GM21717 (cell line): ENCODE measurements at regions not wholly inside any gene's neighbourhood (a gene's known extent, or its start where the extent isn't known, plus 50 kb on each side); places are given as distances from the start of the nearest gene placed in this dataset.

Experiments used
- ATAC-seq: cut with Tn5 transposase; IDR thresholded peaks from one replicate; pipeline ENCODE4 v1.9.1; 2021; ENCODE audit warnings: mild to moderate bottlenecking, moderate library complexity; ENCODE audit not compliant: unreplicated experiment

- ATAC-seq = no peak
Observed at GRCh38 chr9:13607481-13608441, 328.3 kb upstream of the MPDZ start.

- no peak for ATAC-seq
Observed at GRCh38 chr9:13606586-13606985, 327.1 kb upstream of the MPDZ start.

- ATAC-seq = no peak
Observed at GRCh38 chr9:13603921-13604320, 324.4 kb upstream of the MPDZ start.

- no peak for ATAC-seq
Observed at GRCh38 chr9:13598738-13599137, 319.2 kb upstream of the MPDZ start.

- ATAC-seq = no peak
Observed at GRCh38 chr9:13597427-13597826, 317.9 kb upstream of the MPDZ start.

GRCh38 chr9:13597004-13597403, 317.5 kb upstream of the MPDZ start:
- no peak for ATAC-seq

GRCh38 chr9:13596383-13596970, 317.0 kb upstream of the MPDZ start:
- ATAC-seq = no peak

GRCh38 chr9:13590996-13591395, 311.5 kb upstream of the MPDZ start:
- no peak for ATAC-seq

GRCh38 chr9:13589034-13589737, 309.7 kb upstream of the MPDZ start:
- ATAC-seq = no peak

GRCh38 chr9:13588151-13589033, 308.9 kb upstream of the MPDZ start:
- ATAC-seq = no peak

- no peak for ATAC-seq
Observed at GRCh38 chr9:13587571-13587970, 308.1 kb upstream of the MPDZ start.

GRCh38 chr9:13586587-13587374, 307.3 kb upstream of the MPDZ start:
- no peak for ATAC-seq

GRCh38 chr9:13580760-13581159, 301.3 kb upstream of the MPDZ start:
- no peak for ATAC-seq

- ATAC-seq = no peak
Observed at GRCh38 chr9:13580131-13580530, 300.6 kb upstream of the MPDZ start.

GRCh38 chr9:13576101-13576500, 296.6 kb upstream of the MPDZ start:
- ATAC-seq = no peak

GRCh38 chr9:13575558-13575957, 296.1 kb upstream of the MPDZ start:
- ATAC-seq = no peak

- ATAC-seq = no peak
Observed at GRCh38 chr9:13570068-13570974, 290.8 kb upstream of the MPDZ start.

- no peak for ATAC-seq
Observed at GRCh38 chr9:13569602-13570067, 290.1 kb upstream of the MPDZ start.
